ENCODE measurements at regions not wholly inside any gene's neighbourhood (a gene's known extent, or its start where the extent isn't known, plus 50 kb on each side); places are given as distances from the start of the nearest gene placed in this dataset.

- TF ChIP-seq IKZF2 (IDR thresholded peaks at IDR 0.05) (peak; percentile 64 to 70), FOXM1 (IDR thresholded peaks at IDR 0.05; ENCODE audit: low read depth, low read length) (peak; percentile 75; the same call in 1 of the 2 replicates), IRF4 (IDR thresholded peaks at IDR 0.05; ENCODE audit: low read depth, low read length) (0 out of 2 replicates have a peak, but pooled peaks have one; percentile 8), RELA (IDR thresholded peaks at IDR 0.05; ENCODE audit: borderline replicate concordance, partially characterized antibody) (peak; percentile 20), NFIC (IDR thresholded peaks at IDR 0.05; ENCODE audit: low read depth, low read length) (peak; percentile 47; the same call in 1 of the 2 replicates), CTCF (IDR thresholded peaks at IDR 0.05 in 2 of 3, conservative IDR thresholded peaks at IDR 0.05 in 1 of 3; ENCODE audit: control insufficient read depth in 2 of 3, extremely low read depth in 1 of 3, insufficient read depth in 1 of 3, low read depth in 3 of 3, low read length in 3 of 3) (peak; percentile 73 to 98 (median 83); a peak in 5 of 6 replicates), ZNF207 (IDR thresholded peaks at IDR 0.05; ENCODE audit: borderline replicate concordance) (0 out of 2 replicates have a peak, but pooled peaks have one; percentile 21), PBX3 (IDR thresholded peaks at IDR 0.05; ENCODE audit: insufficient replicate concordance, low read depth, low read length) (no peak), SMARCA5 (IDR thresholded peaks at IDR 0.05) (peak; percentile 95), YY1 (IDR thresholded peaks at IDR 0.05; ENCODE audit: low read depth, low read length) (peak; percentile 87), PKNOX1 (IDR thresholded peaks at IDR 0.05) (no peak; the same call in 1 of the 2 replicates), POU2F2 (IDR thresholded peaks at IDR 0.05; ENCODE audit: borderline replicate concordance, low read depth, low read length) (peak; percentile 83; the same call in 1 of the 3 replicates), TCF7 (IDR thresholded peaks at IDR 0.05; ENCODE audit: borderline replicate concordance) (no peak), NFXL1 (IDR thresholded peaks at IDR 0.05; ENCODE audit: borderline replicate concordance) (no peak), RAD21 (IDR thresholded peaks at IDR 0.05; ENCODE audit: insufficient read depth, low read depth, low read length) (peak; percentile 86), SRF (IDR thresholded peaks at IDR 0.05; ENCODE audit: low read depth in 2 of 2, low read length in 2 of 2) (no peak), ZNF24 (IDR thresholded peaks at IDR 0.05) (0 out of 2 replicates have a peak, but pooled peaks have one; percentile 22), MLLT1 (IDR thresholded peaks at IDR 0.05) (peak; percentile 48; the same call in 1 of the 2 replicates), PRDM15 (CRISPR knock-in tag; IDR thresholded peaks at IDR 0.05) (no peak), SMAD5 (IDR thresholded peaks at IDR 0.05; ENCODE audit: low read depth) (no peak), CREB1 (IDR thresholded peaks at IDR 0.05; ENCODE audit: low read depth) (0 out of 2 replicates have a peak, but pooled peaks have one; percentile 25)
Measured at GRCh38 chr6:27126815-27127537, 120.5 kb upstream of the PRSS16 start (continued).
